ENCODE measurements at regions not wholly inside any gene's neighbourhood (a gene's known extent, or its start where the extent isn't known, plus 50 kb on each side); places are given as distances from the start of the nearest gene placed in this dataset.

- Histone ChIP-seq H3K79me2 (ENCODE audit: insufficient read depth) (no peaks in the 10 kb centered on the region), H2AFZ (no peak overlapping the region), H3K9me2 (ENCODE audit: insufficient read depth) (no peaks in the 10 kb centered on the region), H3K27me3 (replicated peaks; ENCODE audit: insufficient read depth) (no peaks in the 10 kb centered on the region), H3K4me2 (ENCODE audit: unreplicated experiment) (no peak overlapping the region), H3K4me3 (no peak overlapping the region), H4K20me1 (ENCODE audit: insufficient read depth) (no peaks in the 10 kb centered on the region), H3K36me3 (ENCODE audit: low read depth) (no peaks in the 10 kb centered on the region), H3K9me3 (ENCODE audit: low read depth) (no peaks in the 10 kb centered on the region), H3K9ac (no peak overlapping the region), H3F3A (ENCODE audit: insufficient read depth) (no peaks in the 10 kb centered on the region), H3K4me1 (ENCODE audit: insufficient read depth) (peaks cover 3% of the 10 kb centered on the region; the same call in 1 of the 2 replicates), H3K27ac (no peak overlapping the region)
- DNase-seq = no peak
- WGBS, 2 experiments (ENCODE audit: low coverage in 1 of 2, low lambda C conversion rate in 2 of 2, missing lambda C conversion rate in 2 of 2) = 85 to 96% methylated on average over 1 of the region's 1 CpG
- in situ Hi-C loops (cut with MboI) = no loop called here
- TF ChIP-seq EZH2 (IDR thresholded peaks at IDR 0.05; ENCODE audit: insufficient read depth, poor library complexity, severe bottlenecking) (no peak), EZH2phosphoT487 (IDR thresholded peaks at IDR 0.05; ENCODE audit: insufficient read depth, low read depth) (no peak)
Measured at GRCh38 chr3:146991907-146992306, 386.8 kb upstream of the PLSCR5 start.

DNA sequence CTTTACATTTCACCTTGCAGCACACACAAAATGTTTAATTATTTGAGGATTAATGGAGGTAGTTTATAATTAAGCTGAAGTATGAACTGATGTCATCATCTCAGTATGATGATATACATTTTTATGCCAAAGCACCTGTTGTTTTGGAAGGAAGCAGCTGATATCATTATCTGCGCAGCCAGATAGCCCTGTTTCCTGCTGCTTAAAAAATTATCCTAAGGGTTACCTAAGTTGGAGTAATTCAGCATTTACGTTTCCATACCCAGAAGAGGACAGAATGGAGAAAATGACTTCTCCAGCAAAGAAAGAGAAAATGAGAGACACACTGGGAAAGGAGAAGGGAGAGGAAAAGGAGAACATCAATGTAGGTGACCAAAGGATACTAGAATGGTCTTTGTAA, 370.3 kb upstream of the PLSCR5 start:
- Histone ChIP-seq H3K9ac (no peak overlapping the region), H3K4me2 (ENCODE audit: unreplicated experiment) (no peak overlapping the region), H3K27me3 (replicated peaks; ENCODE audit: insufficient read depth) (no peaks in the 10 kb centered on the region), H4K20me1 (ENCODE audit: insufficient read depth) (no peaks in the 10 kb centered on the region), H3K9me3 (ENCODE audit: low read depth) (no peaks in the 10 kb centered on the region), H3K27ac (no peak overlapping the region), H3K79me2 (ENCODE audit: insufficient read depth) (no peaks in the 10 kb centered on the region), H3K4me3 (no peak overlapping the region), H3F3A (ENCODE audit: insufficient read depth) (peaks cover 9% of the 10 kb centered on the region; the same call in 1 of the 2 replicates), H2AFZ (no peak overlapping the region), H3K9me2 (ENCODE audit: insufficient read depth) (no peaks in the 10 kb centered on the region), H3K36me3 (ENCODE audit: low read depth) (no peaks in the 10 kb centered on the region), H3K4me1 (ENCODE audit: insufficient read depth) (peaks cover 17% of the 10 kb centered on the region)
- 80 to 93% methylated on average over 2 of the region's 2 CpGs for WGBS, 2 experiments (ENCODE audit: low coverage in 1 of 2, low lambda C conversion rate in 2 of 2, missing lambda C conversion rate in 2 of 2)
- DNase-seq = no peak
- TF ChIP-seq EZH2 (IDR thresholded peaks at IDR 0.05; ENCODE audit: insufficient read depth, poor library complexity, severe bottlenecking) (no peak), EZH2phosphoT487 (IDR thresholded peaks at IDR 0.05; ENCODE audit: insufficient read depth, low read depth) (no peak)
- in situ Hi-C loops (cut with MboI) = no loop called here

DNA sequence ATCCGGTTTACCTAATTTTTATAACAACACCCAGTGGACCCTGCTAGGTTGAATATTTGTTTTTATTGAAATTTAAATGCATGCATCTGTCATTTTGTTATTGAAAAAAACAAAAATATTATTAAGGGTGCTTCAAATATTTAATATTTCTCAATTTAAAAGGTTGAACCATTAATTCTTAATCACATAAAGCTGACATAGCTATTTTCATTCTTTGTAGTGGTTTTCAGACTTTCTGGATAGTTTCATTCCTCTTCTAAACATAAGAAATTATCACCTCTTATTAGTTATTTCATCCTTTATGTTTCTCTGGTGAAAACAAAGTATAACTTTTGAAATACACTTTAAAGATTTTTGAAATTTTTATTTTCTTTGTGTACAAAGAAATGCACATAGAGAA, 369.9 kb upstream of the PLSCR5 start:
- H4K20me1 ChIP-seq (ENCODE audit: insufficient read depth) = no peaks in the 10 kb centered on the region
- H3K4me3 ChIP-seq = no peak overlapping the region
- H3K36me3 ChIP-seq (ENCODE audit: low read depth) = no peaks in the 10 kb centered on the region
- no peak overlapping the region for H2AFZ ChIP-seq
- peaks cover 14% of the 10 kb centered on the region for H3F3A ChIP-seq (ENCODE audit: insufficient read depth)
- no peak overlapping the region for H3K4me2 ChIP-seq (ENCODE audit: unreplicated experiment)
- in situ Hi-C loops (cut with MboI) = no loop called here
- whole genome bisulfite sequencing, 2 experiments (ENCODE audit: low coverage in 1 of 2, low lambda C conversion rate in 2 of 2, missing lambda C conversion rate in 2 of 2) = 92 to 95% methylated on average over 1 of the region's 1 CpG
- no peaks in the 10 kb centered on the region for H3K27me3 ChIP-seq (replicated peaks; ENCODE audit: insufficient read depth)
- TF ChIP-seq EZH2phosphoT487 (IDR thresholded peaks at IDR 0.05; ENCODE audit: insufficient read depth, low read depth) = no peak
- TF ChIP-seq EZH2 (IDR thresholded peaks at IDR 0.05; ENCODE audit: insufficient read depth, poor library complexity, severe bottlenecking) = no peak
- peaks cover 22% of the 10 kb centered on the region for H3K4me1 ChIP-seq (ENCODE audit: insufficient read depth)
- no peaks in the 10 kb centered on the region for H3K79me2 ChIP-seq (ENCODE audit: insufficient read depth)
- no peak for DNase-seq
- no peak overlapping the region for H3K27ac ChIP-seq
- H3K9me2 ChIP-seq (ENCODE audit: insufficient read depth) = no peaks in the 10 kb centered on the region
- no peaks in the 10 kb centered on the region for H3K9me3 ChIP-seq (ENCODE audit: low read depth)
- no peak overlapping the region for H3K9ac ChIP-seq

DNA sequence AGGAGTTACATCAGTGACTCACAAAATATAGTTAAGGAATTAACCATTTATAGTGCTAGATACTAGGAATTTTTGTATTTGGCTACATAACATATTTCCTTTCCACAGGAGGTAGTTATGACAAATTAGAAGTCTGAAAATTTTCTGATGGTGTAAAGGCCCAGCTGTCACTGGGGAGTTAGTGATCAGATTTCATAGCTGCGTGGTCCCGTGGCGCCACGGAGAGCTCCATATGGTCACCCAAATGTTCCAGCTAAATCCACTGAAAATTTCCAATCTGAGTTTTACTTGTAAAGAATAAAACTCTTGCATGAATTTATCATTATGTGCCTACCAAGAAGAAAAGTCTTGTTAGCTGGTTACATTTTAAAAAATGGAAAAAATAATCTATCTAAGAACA, 368.9 kb upstream of the PLSCR5 start:
- no peaks in the 10 kb centered on the region for H3K9me3 ChIP-seq (ENCODE audit: low read depth)
- in situ Hi-C loops (cut with MboI) = no loop called here
- H4K20me1 ChIP-seq (ENCODE audit: insufficient read depth) = no peaks in the 10 kb centered on the region
- no peak overlapping the region for H3K4me2 ChIP-seq (ENCODE audit: unreplicated experiment)
- H3K36me3 ChIP-seq (ENCODE audit: low read depth) = no peaks in the 10 kb centered on the region
- no peak for DNase-seq
- WGBS, 2 experiments (ENCODE audit: low coverage in 1 of 2, low lambda C conversion rate in 2 of 2, missing lambda C conversion rate in 2 of 2) = 57 to 63% methylated on average over 4 of the region's 4 CpGs
- no peak overlapping the region for H3K27ac ChIP-seq
- peaks cover 24% of the 10 kb centered on the region for H3F3A ChIP-seq (ENCODE audit: insufficient read depth)
- no peak overlapping the region for H2AFZ ChIP-seq
- no peak overlapping the region for H3K4me3 ChIP-seq
- no peaks in the 10 kb centered on the region for H3K9me2 ChIP-seq (ENCODE audit: insufficient read depth)
- peaks cover 32% of the 10 kb centered on the region for H3K4me1 ChIP-seq (ENCODE audit: insufficient read depth)
- TF ChIP-seq EZH2 (IDR thresholded peaks at IDR 0.05; ENCODE audit: insufficient read depth, poor library complexity, severe bottlenecking) = no peak
- no peak for TF ChIP-seq EZH2phosphoT487 (IDR thresholded peaks at IDR 0.05; ENCODE audit: insufficient read depth, low read depth)
- no peaks in the 10 kb centered on the region for H3K79me2 ChIP-seq (ENCODE audit: insufficient read depth)
- H3K27me3 ChIP-seq (replicated peaks; ENCODE audit: insufficient read depth) = no peaks in the 10 kb centered on the region
- H3K9ac ChIP-seq = no peak overlapping the region

GRCh38 chr3:146972726-146973125, 367.6 kb upstream of the PLSCR5 start:
- peak overlapping the region; percentile 34 for H3K9ac ChIP-seq
- H3K27ac ChIP-seq = peak overlapping the region; percentile 80
- peak; percentile 79 for DNase-seq
- H4K20me1 ChIP-seq (ENCODE audit: insufficient read depth) = no peaks in the 10 kb centered on the region
- H3K4me1 ChIP-seq (ENCODE audit: insufficient read depth) = peaks cover 40% of the 10 kb centered on the region
- H3K4me3 ChIP-seq = no peak overlapping the region
- no peak overlapping the region for H3K4me2 ChIP-seq (ENCODE audit: unreplicated experiment)
- H3K79me2 ChIP-seq (ENCODE audit: insufficient read depth) = no peaks in the 10 kb centered on the region
- no peaks in the 10 kb centered on the region for H3K36me3 ChIP-seq (ENCODE audit: low read depth)
- no peaks in the 10 kb centered on the region for H3K27me3 ChIP-seq (replicated peaks; ENCODE audit: insufficient read depth)
- in situ Hi-C loops (cut with MboI) = no loop called here
- no peaks in the 10 kb centered on the region for H3K9me2 ChIP-seq (ENCODE audit: insufficient read depth)
- 49 to 57% methylated on average over 1 of the region's 1 CpG for WGBS, 2 experiments (ENCODE audit: low coverage in 1 of 2, low lambda C conversion rate in 2 of 2, missing lambda C conversion rate in 2 of 2)
- H3K9me3 ChIP-seq (ENCODE audit: low read depth) = no peaks in the 10 kb centered on the region
- peaks cover 32% of the 10 kb centered on the region for H3F3A ChIP-seq (ENCODE audit: insufficient read depth)
- H2AFZ ChIP-seq = no peak overlapping the region
- TF ChIP-seq EZH2 (IDR thresholded peaks at IDR 0.05; ENCODE audit: insufficient read depth, poor library complexity, severe bottlenecking) (no peak), EZH2phosphoT487 (IDR thresholded peaks at IDR 0.05; ENCODE audit: insufficient read depth, low read depth) (0 out of 2 replicates have a peak, but pooled peaks have one; percentile 36)
